GM12891 (cell line): ENCODE measurements at regions not wholly inside any gene's neighbourhood (a gene's known extent, or its start where the extent isn't known, plus 50 kb on each side); places are given as distances from the start of the nearest gene placed in this dataset.

Experiments used
- POLR2A ChIP-seq: IDR thresholded peaks from 2 replicates; pipeline ENCODE4 v1.6.1; 2011; ENCODE audit warnings: low read depth, low read length, control low read depth
- TAF1 ChIP-seq: IDR thresholded peaks from 2 replicates; pipeline ENCODE4 v1.6.1; 2011; ENCODE audit warnings: low read depth, low read length, control low read depth

- TF ChIP-seq POLR2A (no peak), TAF1 (no peak)
Measured at GRCh38 chr2:67267241-67267640, 129.9 kb upstream of the ETAA1 start.
